ENCODE measurements at regions not wholly inside any gene's neighbourhood (a gene's known extent, or its start where the extent isn't known, plus 50 kb on each side); places are given as distances from the start of the nearest gene placed in this dataset.

DNA sequence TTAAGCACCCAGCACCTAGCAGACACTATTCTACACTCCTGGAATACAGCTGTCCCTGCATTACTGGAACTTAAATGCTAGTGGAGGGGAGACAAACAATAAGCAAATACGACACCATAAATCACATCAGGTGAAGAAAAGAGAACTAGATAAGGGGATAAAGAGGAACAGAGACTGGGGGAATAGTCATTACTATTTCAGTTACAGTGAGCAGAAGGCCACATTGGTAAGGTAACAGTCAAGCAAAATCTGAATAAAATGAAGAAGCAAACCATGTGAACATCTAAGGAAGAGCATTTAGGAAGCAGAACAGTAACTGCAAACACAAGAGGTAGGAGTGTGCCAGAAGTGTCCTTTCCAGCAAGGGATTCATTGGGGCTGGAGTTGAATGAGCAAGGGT lies 77.0 kb upstream of the PTPRM start:
- Histone ChIP-seq H3K4me3 (no peak overlapping the region), H4K20me1 (ENCODE audit: insufficient read depth) (no peaks in the 10 kb centered on the region), H3K4me1 (replicated peaks; ENCODE audit: insufficient read depth) (no peaks in the 10 kb centered on the region), H3K4me2 (no peak overlapping the region), H3K27me3 (ENCODE audit: insufficient read depth, low read depth) (peaks cover 56% of the 10 kb centered on the region), H3K36me3 (ENCODE audit: low read depth) (no peaks in the 10 kb centered on the region), H3K9me3 (ENCODE audit: insufficient read depth, low read depth) (no peaks in the 10 kb centered on the region), H2AFZ (no peak overlapping the region), H3K27ac (no peak overlapping the region), H3F3A (ENCODE audit: insufficient read depth, low read depth) (no peaks in the 10 kb centered on the region), H3K9me2 (ENCODE audit: insufficient read depth) (no peaks in the 10 kb centered on the region), H3K79me2 (ENCODE audit: low read depth) (no peaks in the 10 kb centered on the region)
- ChIA-PET CTCF (no interaction called here), POLR2A (ENCODE audit: unreplicated experiment) (no interaction called here)
- intact Hi-C loops (cut with micrococcal nuclease; ENCODE audit: unreplicated experiment), result no loop called here
- no peak for DNase-seq
- BruUV-seq (replicated peaks), result no TSS peak
- TF ChIP-seq, protein P1, sequence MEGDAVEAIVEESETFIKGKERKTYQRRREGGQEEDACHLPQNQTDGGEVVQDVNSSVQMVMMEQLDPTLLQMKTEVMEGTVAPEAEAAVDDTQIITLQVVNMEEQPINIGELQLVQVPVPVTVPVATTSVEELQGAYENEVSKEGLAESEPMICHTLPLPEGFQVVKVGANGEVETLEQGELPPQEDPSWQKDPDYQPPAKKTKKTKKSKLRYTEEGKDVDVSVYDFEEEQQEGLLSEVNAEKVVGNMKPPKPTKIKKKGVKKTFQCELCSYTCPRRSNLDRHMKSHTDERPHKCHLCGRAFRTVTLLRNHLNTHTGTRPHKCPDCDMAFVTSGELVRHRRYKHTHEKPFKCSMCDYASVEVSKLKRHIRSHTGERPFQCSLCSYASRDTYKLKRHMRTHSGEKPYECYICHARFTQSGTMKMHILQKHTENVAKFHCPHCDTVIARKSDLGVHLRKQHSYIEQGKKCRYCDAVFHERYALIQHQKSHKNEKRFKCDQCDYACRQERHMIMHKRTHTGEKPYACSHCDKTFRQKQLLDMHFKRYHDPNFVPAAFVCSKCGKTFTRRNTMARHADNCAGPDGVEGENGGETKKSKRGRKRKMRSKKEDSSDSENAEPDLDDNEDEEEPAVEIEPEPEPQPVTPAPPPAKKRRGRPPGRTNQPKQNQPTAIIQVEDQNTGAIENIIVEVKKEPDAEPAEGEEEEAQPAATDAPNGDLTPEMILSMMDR (conservative IDR thresholded peaks at IDR 0.05), result no peak
- no peak for TF ChIP-seq EZH2 (IDR thresholded peaks at IDR 0.05; ENCODE audit: low read depth)

DNA sequence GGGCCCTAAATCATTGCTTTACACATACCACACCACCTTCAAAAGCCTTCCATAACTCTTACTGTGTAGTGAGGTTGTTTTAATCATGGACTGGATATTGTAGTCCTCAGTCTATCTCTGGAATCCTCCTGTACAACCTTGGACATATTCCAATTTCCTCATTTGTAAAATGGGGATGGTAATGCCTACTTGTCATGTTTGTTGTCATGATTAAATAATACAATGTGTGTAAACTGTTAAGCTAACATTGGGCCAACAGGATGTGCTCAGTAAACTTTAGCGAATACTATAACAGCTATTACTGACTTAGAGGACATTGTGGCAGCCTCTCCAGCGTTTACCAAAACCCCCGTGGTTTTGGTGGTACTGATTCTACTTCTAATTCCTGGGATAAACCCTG lies 74.7 kb upstream of the PTPRM start:
- H3K9me2 ChIP-seq (ENCODE audit: insufficient read depth), result no peaks in the 10 kb centered on the region
- POLR2A ChIA-PET (ENCODE audit: unreplicated experiment), result no interaction called here

DNA sequence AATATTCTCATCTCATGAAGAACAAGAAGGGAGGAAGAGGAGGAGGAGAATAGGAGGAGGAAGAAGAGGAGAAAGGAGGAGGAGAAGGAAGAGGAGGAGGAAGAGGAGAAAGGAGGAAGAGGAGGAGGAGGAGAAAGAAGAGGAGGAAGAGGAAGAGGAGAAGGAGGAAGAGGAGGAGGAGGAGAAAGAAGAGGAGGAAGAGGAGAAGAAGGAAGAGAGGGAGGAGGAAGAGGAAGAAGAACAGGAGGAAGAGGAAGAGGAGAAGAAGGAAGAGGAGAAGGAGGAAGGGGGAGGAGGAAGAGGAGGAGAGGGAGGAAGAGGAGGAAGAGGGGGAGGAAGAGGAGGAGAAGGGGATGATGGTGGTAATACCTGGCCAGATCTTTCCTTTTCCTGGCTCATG lies 70.0 kb upstream of the PTPRM start:
- POLR2A ChIA-PET (ENCODE audit: unreplicated experiment), result no interaction called here
- H2AFZ ChIP-seq, result no peak overlapping the region
- no peak for DNase-seq
- H3K4me2 ChIP-seq, result no peak overlapping the region
- CTCF ChIA-PET, result no interaction called here
- no peaks in the 10 kb centered on the region for H3K36me3 ChIP-seq (ENCODE audit: low read depth)
- H3F3A ChIP-seq (ENCODE audit: insufficient read depth, low read depth), result no peaks in the 10 kb centered on the region
- H3K27ac ChIP-seq, result no peak overlapping the region
- no peaks in the 10 kb centered on the region for H3K9me3 ChIP-seq (ENCODE audit: insufficient read depth, low read depth)
- TF ChIP-seq EZH2 (IDR thresholded peaks at IDR 0.05; ENCODE audit: low read depth), result no peak
- TF ChIP-seq, protein P1 (conservative IDR thresholded peaks at IDR 0.05), result no peak
- H3K4me1 ChIP-seq (replicated peaks; ENCODE audit: insufficient read depth), result no peaks in the 10 kb centered on the region
- no peaks in the 10 kb centered on the region for H3K9me2 ChIP-seq (ENCODE audit: insufficient read depth)
- H4K20me1 ChIP-seq (ENCODE audit: insufficient read depth), result no peaks in the 10 kb centered on the region
- no peaks in the 10 kb centered on the region for H3K79me2 ChIP-seq (ENCODE audit: low read depth)
- peaks cover 9% of the 10 kb centered on the region; the same call in 1 of the 2 replicates for H3K27me3 ChIP-seq (ENCODE audit: insufficient read depth, low read depth)
- intact Hi-C loops (cut with micrococcal nuclease; ENCODE audit: unreplicated experiment), result no loop called here
- H3K4me3 ChIP-seq, result no peak overlapping the region
- BruUV-seq (replicated peaks), result no TSS peak

More for the DNA sequence above, 74.7 kb upstream of the PTPRM start:
- Histone ChIP-seq H4K20me1 (ENCODE audit: insufficient read depth) (no peaks in the 10 kb centered on the region), H3K4me1 (replicated peaks; ENCODE audit: insufficient read depth) (no peaks in the 10 kb centered on the region), H3F3A (ENCODE audit: insufficient read depth, low read depth) (no peaks in the 10 kb centered on the region), H2AFZ (no peak overlapping the region), H3K79me2 (ENCODE audit: low read depth) (no peaks in the 10 kb centered on the region), H3K4me2 (no peak overlapping the region), H3K36me3 (ENCODE audit: low read depth) (no peaks in the 10 kb centered on the region), H3K9me3 (ENCODE audit: insufficient read depth, low read depth) (no peaks in the 10 kb centered on the region), H3K27me3 (ENCODE audit: insufficient read depth, low read depth) (peaks cover 39% of the 10 kb centered on the region), H3K27ac (no peak overlapping the region), H3K4me3 (no peak overlapping the region)
- intact Hi-C loops (cut with micrococcal nuclease; ENCODE audit: unreplicated experiment), result no loop called here
- no TSS peak for BruUV-seq (replicated peaks)
- no peak for DNase-seq
- no peak for TF ChIP-seq EZH2 (IDR thresholded peaks at IDR 0.05; ENCODE audit: low read depth)
- TF ChIP-seq, protein P1 (conservative IDR thresholded peaks at IDR 0.05), result no peak
- CTCF ChIA-PET, result no interaction called here

All from PC-9 (cell line).